ENCODE measurements at regions not wholly inside any gene's neighbourhood (a gene's known extent, or its start where the extent isn't known, plus 50 kb on each side); places are given as distances from the start of the nearest gene placed in this dataset.

DNA sequence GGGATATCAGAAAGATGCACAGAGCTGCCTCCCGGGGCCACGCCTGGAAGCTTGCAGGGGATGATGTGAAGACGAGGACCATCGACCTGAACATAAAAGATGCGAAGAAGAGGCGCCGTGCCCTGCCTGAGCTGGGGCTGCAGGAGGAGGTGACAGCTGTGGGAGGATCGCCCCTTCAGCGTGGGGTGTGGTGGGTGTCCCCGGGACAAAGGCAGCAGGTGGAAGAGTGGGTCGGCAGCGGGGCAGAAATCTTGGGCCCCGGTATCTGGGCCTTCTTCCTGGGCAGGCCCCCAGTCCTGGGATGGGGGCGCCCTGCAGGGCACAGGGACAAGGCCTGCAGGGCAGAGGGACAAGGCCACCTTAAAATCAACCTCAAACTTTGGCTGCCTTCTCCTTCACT lies 134.9 kb downstream of the OR13A1 start:
- Histone ChIP-seq H3K27me3 (ENCODE audit: insufficient read depth, poor library complexity, severe bottlenecking) (no peaks in the 10 kb centered on the region), H3K27ac (replicated peaks) (no peak overlapping the region), H3K4me3 (replicated peaks; ENCODE audit: insufficient read depth, low read length) (no peak overlapping the region)
- no peak for DNase-seq (ENCODE audit: low read depth in 1 of 2, low spot score in 1 of 2)
- TF ChIP-seq, protein P1, sequence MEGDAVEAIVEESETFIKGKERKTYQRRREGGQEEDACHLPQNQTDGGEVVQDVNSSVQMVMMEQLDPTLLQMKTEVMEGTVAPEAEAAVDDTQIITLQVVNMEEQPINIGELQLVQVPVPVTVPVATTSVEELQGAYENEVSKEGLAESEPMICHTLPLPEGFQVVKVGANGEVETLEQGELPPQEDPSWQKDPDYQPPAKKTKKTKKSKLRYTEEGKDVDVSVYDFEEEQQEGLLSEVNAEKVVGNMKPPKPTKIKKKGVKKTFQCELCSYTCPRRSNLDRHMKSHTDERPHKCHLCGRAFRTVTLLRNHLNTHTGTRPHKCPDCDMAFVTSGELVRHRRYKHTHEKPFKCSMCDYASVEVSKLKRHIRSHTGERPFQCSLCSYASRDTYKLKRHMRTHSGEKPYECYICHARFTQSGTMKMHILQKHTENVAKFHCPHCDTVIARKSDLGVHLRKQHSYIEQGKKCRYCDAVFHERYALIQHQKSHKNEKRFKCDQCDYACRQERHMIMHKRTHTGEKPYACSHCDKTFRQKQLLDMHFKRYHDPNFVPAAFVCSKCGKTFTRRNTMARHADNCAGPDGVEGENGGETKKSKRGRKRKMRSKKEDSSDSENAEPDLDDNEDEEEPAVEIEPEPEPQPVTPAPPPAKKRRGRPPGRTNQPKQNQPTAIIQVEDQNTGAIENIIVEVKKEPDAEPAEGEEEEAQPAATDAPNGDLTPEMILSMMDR (IDR thresholded peaks at IDR 0.05; ENCODE audit: insufficient read depth, low read length): no peak
- TF ChIP-seq SPI1 (IDR thresholded peaks at IDR 0.05; ENCODE audit: borderline replicate concordance, low read depth): no peak
- TF ChIP-seq GABPA (IDR thresholded peaks at IDR 0.05; ENCODE audit: low read depth): no peak
- no peak for TF ChIP-seq POLR2AphosphoS5 (IDR thresholded peaks at IDR 0.05; ENCODE audit: low read depth)

DNA sequence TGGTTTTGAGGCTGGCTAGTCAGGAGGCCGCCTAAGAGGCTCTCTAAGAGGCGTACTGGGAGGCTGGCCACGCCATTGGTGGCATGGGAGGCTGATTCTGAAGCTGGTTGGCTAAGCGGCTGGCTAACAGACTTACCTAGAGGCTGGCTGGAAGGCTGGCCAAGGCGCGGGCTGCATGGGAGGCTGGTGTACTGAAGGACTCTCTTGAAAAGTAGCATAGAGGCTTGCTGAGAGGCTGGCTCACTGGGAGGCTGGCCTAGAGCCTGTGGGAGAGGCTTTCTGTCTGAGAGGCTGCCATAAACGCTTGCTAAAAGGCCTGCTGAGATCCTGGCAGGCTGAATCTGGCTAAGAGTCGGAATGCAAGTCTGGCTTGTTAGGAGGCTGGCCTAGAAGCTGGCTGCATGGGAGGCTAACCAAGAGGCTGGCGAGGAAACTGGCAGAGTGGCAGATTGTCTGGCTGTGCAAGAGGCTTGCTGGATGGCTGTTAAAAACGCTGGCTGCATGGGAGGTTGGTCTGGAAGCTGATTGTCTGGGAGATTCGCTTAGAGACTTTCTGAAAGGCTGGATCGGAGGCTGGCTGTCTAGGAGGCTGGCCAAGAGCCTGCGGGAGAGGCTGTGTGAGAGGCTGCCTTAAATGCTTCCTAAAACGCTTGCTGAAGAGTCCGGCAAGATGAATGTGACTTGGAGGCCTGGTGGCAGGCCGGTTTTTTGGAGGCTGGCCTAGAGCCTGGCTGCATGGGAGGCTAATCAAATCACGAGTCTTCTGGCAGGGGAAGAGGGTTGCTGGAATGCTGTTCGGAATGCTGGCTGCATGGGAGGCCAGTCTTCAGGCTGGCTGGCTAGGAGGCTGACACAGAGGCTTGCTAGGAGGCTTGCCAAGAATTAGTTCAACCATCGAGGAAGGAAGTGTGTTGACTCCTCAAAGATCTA lies 134.2 kb downstream of the OR13A1 start:
- no peak for DNase-seq (ENCODE audit: low read depth in 1 of 2, low spot score in 1 of 2)
- H3K27me3 ChIP-seq (ENCODE audit: insufficient read depth, poor library complexity, severe bottlenecking): no peaks in the 10 kb centered on the region
- no peak overlapping the region for H3K27ac ChIP-seq (replicated peaks)
- H3K4me3 ChIP-seq (replicated peaks; ENCODE audit: insufficient read depth, low read length): no peak overlapping the region
- no peak for TF ChIP-seq GABPA (IDR thresholded peaks at IDR 0.05; ENCODE audit: low read depth)
- TF ChIP-seq SPI1 (IDR thresholded peaks at IDR 0.05; ENCODE audit: borderline replicate concordance, low read depth): no peak
- TF ChIP-seq, protein P1 (IDR thresholded peaks at IDR 0.05; ENCODE audit: insufficient read depth, low read length): no peak
- no peak for TF ChIP-seq POLR2AphosphoS5 (IDR thresholded peaks at IDR 0.05; ENCODE audit: low read depth)
- TF ChIP-seq, protein P2, sequence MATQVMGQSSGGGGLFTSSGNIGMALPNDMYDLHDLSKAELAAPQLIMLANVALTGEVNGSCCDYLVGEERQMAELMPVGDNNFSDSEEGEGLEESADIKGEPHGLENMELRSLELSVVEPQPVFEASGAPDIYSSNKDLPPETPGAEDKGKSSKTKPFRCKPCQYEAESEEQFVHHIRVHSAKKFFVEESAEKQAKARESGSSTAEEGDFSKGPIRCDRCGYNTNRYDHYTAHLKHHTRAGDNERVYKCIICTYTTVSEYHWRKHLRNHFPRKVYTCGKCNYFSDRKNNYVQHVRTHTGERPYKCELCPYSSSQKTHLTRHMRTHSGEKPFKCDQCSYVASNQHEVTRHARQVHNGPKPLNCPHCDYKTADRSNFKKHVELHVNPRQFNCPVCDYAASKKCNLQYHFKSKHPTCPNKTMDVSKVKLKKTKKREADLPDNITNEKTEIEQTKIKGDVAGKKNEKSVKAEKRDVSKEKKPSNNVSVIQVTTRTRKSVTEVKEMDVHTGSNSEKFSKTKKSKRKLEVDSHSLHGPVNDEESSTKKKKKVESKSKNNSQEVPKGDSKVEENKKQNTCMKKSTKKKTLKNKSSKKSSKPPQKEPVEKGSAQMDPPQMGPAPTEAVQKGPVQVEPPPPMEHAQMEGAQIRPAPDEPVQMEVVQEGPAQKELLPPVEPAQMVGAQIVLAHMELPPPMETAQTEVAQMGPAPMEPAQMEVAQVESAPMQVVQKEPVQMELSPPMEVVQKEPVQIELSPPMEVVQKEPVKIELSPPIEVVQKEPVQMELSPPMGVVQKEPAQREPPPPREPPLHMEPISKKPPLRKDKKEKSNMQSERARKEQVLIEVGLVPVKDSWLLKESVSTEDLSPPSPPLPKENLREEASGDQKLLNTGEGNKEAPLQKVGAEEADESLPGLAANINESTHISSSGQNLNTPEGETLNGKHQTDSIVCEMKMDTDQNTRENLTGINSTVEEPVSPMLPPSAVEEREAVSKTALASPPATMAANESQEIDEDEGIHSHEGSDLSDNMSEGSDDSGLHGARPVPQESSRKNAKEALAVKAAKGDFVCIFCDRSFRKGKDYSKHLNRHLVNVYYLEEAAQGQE (IDR thresholded peaks at IDR 0.05; ENCODE audit: insufficient replicate concordance, low read depth): no peak

DNA sequence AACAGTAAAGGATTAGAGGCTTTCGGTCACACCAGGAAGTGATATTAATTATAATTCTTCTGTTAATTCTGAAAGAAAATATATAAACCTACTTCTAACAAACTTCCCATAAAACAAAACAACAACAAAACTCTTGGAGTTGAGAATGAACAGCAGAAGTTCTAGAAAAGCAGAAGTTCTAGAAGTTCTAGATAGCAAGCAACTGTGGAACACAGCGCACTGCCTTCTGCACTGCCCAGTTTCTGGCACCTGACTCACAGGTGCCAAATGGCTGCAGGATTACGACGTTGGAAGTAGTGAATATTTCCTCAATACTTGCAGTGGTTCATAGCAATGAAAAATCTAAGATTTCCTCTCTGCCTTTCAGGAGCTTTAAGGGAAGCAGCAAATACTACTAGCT lies 132.2 kb downstream of the OR13A1 start:
- no peak for DNase-seq (ENCODE audit: low read depth in 1 of 2, low spot score in 1 of 2)
- Histone ChIP-seq H3K27me3 (ENCODE audit: insufficient read depth, poor library complexity, severe bottlenecking) (no peaks in the 10 kb centered on the region), H3K27ac (replicated peaks) (no peak overlapping the region), H3K4me3 (replicated peaks; ENCODE audit: insufficient read depth, low read length) (no peak overlapping the region)
- TF ChIP-seq, protein P2 (IDR thresholded peaks at IDR 0.05; ENCODE audit: insufficient replicate concordance, low read depth): no peak
- no peak for TF ChIP-seq POLR2AphosphoS5 (IDR thresholded peaks at IDR 0.05; ENCODE audit: low read depth)
- no peak for TF ChIP-seq SPI1 (IDR thresholded peaks at IDR 0.05; ENCODE audit: borderline replicate concordance, low read depth)
- TF ChIP-seq, protein P1 (IDR thresholded peaks at IDR 0.05; ENCODE audit: insufficient read depth, low read length): no peak
- no peak for TF ChIP-seq GABPA (IDR thresholded peaks at IDR 0.05; ENCODE audit: low read depth)

All from HL-60 (cell line).